Daoy (cell line): ENCODE measurements at regions not wholly inside any gene's neighbourhood (a gene's known extent, or its start where the extent isn't known, plus 50 kb on each side); places are given as distances from the start of the nearest gene placed in this dataset.

ENCODE experiments used
- DNase-seq: peaks from one replicate; pipeline ENCODE4 v3.0.0-alpha.2; 2015; ENCODE audit warnings: low read depth

DNA sequence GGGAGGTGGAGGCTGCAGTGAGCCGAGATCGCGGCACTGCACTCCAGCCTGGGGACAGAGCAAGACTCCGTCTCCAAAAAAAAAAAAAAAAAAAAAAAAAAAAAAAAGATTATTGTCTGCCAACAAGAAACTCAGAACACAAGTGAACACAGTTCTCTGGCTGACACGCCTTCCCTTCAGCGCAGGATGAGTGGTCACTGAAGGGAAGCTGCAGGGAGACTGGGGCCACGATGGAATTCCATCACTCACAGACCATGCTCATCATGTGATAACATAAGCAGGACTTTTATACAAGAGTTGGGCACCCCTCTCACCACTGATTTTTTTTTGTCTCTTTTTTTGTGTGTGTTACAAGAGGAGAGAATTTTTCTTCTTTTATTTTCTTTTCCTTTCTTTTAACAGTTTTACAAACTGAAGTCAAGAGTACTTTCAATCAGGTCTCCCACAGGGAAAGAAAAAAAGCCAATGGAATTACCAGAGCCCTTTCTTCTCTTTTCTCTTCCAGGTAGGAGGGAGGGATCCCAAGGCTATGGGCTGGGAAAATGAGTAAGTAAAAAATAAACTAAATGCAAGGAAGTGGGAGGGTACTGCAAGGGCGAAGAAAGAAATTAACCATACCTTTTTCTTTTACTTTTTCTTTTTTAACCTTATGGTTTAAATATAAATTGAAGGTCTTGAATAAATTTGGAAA is 435.6 kb downstream of the GPM6A start:
- DNase-seq: peak; percentile 51

DNA sequence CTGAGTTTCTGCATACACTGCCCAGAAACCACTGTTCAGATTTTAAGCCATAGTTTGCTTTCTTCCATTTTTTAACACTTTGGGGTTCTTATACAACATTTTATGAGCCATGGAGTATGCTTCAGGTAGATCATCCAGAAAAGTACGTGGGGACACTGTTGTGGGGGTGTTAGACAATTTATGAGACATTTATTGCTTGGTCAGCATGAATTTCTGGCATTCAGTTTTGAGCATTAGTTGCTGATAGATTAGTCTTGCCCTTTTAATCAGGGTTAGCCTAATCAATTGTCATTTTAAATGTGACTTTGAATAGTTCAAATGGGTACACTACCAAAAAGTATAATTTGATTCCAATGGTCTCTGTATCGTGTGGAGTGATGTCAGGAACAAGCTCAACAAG is 434.9 kb downstream of the GPM6A start:
- no peak for DNase-seq

DNA sequence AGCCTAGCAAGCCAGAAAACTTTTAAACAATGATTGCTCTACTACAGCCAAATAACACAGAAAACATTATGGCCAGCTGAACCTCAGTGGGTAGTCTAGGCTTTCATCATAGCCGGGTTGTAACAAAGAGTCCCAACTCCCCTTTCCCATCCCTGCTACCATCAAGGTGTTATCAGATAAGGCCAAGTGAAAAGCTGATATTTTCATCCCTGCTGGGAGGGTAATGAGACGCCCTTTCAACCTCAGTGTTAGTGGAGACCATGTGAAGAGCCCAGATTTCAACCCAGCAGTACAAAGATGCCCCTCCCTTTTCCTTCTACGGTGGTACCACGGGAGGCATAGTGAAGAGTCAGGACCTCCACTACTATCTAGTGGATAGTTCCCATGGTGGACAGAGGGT is 433.7 kb downstream of the GPM6A start:
- DNase-seq: no peak

DNA sequence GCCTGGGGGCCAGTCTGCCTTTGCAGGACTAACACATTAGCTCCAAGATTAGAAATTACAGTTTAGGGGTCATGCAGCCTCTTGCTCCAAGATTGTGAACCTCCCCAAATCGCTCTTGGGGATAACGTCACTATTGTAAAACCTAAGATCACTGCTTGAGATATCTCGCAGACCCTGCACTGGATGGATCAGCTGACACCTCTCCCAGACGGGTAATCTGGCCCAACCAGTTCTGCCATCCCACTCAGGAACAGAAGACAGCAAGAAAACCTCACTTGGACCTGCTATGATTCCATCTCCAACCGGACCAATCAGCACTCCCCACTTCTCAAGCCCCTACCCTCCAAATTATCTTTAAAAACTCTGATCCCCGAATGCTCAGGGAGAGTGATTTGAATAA is 431.2 kb downstream of the GPM6A start:
- DNase-seq: no peak

DNA sequence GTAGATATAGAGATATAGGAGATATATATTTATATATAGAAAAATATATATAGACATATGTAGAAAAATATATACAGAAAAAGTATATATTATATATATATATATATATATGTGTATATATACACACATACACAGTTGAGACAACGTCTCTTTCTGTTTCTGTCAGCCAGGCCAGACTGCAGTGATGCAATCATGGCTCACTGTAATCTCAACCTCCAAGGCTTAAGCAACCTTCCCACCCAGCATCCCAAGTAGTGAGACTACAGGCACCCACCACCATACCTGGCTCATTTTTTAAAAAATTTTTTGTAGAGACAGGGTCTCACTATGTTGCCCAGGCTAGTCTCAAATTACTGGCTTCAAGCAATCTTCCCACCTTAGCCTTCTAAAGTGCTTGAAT is 426.3 kb downstream of the GPM6A start:
- DNase-seq: no peak

DNA sequence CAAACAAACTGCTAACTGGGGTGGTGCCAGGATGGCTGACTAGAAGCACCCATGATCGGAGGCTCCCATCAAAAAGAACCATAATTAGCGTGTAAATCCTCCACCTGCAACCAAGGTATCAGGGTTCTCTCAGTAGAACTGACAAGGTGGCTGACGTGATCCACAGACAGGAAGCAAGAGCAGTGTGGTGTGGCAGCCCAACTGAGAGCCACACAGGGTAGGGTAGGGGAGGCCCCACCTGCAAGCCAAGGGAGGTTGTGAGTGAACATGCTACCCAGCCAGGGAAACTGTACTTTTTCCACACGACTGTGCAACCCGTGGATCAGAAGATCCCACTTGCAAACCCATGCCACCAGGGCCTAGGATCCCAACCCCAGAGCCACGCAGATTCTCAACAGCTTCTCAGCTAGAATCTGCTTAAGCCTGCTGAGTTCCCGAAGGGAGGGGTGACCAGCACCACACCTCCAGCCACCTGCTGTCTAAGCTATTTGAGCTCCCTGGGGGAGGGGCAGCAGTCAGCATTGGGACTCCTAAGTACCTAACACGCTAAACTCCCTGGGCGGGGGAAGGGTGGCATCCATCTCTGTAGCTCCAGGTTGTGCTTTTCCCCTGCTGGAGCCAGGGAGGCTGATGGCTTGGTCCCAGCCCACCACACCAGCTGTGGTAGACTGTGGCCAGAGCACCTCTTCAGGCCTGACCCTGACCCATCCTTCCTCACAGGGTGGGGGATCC is 425.1 kb downstream of the GPM6A start:
- no peak for DNase-seq

DNA sequence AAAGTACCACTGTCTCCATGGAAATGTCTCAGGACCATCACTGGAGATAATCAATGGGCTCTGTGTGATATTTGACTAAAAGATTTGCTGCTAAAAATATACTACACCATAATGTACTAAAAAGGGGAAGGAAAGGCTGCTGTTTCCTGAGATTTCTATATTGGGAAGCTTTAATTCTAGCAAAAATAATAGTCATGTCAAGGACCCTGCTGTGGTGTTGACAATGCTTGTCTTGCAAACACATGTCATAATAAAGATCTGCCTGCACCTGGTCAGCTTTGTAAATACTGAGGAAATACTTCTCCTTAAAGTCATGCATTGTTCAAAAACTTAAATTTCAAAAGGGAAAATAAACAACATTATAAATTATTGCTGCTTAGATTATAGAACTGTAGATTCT is 417.9 kb downstream of the GPM6A start:
- DNase-seq: no peak

DNA sequence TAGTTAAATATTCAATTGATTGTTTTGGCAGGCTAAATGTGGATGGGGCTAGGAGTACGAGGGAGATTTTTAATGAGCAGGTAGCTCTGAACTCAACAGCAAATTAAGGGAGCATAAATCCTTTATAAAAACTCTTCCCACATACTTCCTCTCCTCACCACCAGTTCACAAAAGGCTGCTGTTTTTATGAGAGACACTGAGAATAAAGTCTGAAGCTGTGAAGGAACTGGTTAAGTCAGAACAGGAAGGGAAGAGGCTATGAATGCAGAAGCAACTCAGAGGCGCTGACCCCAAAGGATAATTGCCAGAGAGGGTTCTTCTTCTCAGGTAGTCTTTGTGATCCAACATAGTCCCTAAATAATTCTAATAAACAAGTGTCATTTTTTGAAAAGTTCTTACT is 406.1 kb downstream of the GPM6A start:
- no peak for DNase-seq

DNA sequence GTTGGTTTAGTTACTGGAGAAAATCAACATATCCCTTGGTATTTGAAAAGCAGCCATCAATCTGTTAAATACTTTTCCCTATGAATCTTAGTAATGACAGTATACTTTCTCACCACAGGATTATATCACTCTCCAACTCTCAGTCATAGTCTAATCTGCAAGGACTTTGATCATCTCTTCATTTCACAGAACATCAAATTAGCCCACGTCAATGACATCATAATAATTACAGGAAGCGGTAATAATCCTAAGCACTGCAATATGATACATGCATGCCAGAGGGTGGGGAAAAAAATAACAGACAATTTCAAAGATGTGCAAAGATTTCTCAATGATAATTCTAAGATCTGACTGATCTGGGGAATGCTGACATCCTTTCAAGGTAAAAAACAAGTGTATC is 404.1 kb downstream of the GPM6A start:
- no peak for DNase-seq

DNA sequence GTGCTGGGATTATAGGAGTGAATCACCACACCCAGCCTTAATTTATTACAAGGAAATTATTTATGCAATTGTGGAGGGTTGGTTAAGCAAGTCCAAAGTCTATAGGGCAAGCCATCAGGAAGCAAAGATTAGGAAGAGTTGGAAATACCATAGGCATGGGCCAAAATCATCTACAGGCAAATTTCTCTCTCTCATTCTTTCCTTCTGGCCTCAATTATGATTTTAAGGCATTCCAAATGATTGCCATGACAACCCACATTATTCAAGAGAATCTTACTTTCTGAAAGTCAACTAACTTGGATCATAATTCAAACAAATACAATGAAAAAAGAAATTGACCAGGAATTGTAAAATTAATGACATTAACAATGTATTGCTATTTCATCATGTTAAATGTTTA is 400.8 kb downstream of the GPM6A start:
- DNase-seq: no peak

DNA sequence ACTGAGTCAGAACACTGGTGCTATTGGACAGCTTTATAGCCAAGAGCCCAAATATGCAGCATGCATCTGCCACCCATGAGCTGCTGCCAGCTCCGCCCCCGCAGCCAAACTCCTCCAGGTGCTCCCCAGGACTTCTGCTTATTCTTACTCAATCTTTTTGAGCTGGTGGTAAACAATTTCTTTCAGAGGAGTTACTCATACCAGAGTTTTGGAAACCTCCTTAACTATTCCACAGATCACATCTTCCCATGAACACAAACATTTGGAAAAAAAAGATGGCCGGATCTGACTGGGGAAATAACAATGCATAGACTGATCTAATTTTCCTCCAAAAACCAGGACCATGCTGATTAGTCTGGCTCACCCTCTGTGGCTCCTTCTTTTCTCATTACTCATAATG is 399.9 kb downstream of the GPM6A start:
- peak; percentile 36 for DNase-seq

DNA sequence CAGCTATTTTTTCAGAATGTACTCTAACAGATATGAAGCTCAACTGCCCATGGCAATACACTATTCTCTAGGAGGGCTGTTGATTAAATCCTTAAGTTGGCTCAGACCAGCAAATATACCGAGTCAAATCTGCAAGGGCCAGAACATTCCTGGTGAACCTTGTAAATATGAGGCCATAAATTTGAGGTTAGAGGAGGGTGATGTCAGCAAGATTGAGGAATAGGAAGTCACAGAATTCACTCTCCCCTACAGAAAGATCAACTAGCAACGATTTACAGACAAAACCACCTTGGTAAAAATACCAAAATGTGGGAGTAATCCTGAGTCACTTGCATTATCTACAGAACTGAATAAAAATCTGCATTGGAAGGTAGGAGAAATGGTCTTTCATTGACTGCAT is 399.3 kb downstream of the GPM6A start:
- peak; percentile 52 for DNase-seq

DNA sequence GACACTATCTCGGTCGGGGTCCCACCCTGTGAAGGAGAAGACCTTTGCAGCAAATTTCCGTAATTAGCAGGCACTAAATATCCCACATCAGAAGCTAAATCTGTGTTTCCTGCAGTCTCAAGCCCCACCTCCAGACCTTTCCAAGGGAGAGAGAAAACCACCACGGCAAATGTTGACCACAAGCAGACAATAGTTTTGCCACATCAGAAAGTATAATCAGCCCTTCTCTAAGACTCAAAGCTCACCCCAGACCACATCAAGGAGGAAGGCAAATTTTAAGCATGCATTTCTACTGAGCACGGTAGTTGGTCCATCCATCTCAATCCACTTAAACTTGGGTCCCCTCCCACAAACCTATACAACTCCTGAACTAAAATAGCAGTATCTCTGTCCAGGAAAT is 398.5 kb downstream of the GPM6A start:
- peak; percentile 64 for DNase-seq

DNA sequence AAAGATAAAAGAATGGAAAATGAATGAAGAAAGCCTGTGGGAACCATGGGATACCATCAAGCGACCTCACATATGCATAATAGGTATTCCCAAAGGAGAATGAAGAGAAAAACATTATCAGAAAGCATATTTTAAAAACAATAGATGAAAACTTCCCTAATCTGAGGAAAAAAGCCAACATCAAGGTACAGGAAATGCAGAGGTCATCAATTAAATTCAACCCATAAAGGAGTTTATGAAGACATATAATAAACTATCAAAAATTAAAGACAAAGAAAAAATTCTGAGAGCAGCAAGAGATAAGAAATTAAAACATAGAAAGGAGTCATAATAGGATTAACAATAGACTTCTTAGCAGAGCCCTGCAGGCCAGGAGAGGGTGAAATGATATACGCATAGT is 397.5 kb downstream of the GPM6A start:
- no peak for DNase-seq

DNA sequence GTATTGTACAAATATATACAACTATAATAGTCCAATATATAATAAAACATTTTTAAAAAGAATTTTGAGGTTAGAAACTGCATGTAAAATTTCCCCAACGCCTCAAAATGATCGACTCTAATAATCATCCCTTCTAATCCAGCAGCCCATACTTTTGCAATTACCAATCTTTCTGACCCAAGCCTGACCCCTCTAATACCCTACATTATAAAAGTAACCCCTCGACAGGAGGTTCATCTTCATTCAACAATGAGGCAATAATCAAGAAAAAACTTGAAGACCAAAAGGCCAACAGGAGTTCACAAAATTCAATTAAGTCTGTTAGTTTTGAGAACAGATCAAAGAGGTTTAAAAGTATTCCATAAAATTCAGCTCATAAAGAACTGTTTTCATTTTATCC is 393.5 kb downstream of the GPM6A start:
- no peak for DNase-seq

DNA sequence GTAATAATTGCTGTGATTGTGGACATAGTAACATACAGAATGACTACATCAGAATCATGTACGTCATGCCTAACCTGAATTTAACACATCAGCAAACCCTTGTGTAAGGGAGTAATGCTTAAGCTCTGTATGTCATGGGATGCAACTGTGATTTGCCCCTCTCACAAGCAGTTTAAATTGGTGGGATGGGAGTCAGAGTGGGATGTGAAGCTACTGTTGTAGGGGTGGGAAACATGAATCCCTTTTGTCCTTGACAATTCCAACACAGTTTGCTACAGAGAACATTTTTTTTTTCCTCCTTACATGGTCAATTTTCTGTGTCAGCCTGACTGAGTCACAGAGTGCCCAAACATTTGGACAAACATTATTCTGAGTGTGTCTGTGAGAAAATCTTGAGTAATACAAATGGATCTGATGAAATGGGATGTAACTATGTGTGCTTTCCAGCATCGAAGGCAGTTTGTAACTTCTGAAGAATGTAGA is 392.8 kb downstream of the GPM6A start:
- DNase-seq: peak; percentile 67

DNA sequence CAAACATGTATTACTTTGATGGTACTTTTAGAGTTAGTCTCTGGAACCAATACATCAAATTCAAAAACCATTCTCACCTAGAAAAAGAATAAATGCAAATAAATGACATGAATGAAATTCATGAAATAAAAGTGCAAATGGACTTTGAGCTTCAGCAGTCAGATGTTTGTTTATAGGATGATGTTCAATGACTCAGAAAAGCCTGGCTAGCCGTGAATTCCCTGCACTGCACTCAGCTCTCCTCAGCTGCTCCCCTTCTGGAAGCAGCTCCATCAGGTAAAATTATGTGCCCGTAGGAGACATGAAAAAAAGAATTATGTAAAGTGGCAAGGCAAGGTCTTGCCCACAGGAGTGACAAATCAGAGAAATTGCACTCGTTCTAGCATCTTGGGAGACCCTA is 390.6 kb downstream of the GPM6A start:
- no peak for DNase-seq

DNA sequence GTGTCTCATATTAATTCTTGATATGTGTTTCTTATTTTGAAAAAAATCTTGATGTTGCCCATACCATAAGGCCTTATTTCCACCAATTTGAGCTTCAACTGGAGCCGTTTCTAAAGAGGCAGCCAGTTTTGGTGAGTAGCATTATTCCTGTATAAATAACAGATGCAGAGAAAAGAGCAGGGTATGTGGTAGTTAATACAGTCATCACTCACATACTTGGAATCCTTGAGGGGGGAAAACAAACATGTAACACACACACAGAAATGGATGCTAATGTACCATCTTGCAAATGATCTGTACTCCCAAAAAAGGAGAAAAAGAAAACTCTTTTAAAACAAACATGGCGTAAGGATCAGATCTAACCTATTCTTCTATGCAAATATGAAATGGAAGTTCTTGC is 389.7 kb downstream of the GPM6A start:
- no peak for DNase-seq

DNA sequence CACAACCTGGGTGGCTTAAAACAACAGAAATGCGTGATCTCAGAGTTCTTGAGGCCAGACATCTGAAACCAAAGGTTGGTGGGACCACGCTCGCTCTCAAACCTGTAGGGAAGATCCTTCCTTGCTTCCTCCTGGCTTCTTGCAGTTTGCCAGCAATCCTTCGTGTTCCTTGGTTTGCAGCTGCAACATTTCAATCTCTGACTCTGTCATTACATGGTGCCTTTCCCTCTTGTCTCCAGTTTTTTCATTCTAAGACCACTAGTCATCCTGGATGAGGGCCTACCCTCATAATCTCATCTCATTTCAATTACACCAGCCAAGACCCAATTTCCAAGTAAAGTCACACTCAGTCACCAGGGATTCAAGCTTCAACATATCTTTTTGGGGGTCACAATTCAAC is 388.0 kb downstream of the GPM6A start:
- DNase-seq: no peak

DNA sequence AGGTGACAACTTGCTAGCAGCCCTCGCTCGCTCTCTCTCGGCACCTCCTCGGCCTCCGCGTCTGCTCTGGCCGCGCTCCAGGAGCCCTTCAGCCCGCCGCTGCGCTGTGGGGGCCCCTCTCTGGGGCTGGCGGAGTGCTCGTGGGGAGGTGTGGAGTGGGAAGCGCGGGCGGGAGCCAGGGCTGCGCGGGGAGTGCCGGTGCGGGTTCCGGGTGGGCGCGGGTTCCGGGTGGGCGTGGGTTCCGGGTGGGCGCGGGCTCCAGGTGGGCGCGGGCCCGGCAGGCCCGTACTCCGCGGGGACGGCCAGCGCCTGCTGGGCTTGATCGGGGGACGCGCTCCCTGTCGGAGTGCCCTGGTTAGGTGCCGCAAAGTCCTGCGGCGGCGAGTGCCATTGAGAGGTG is 384.3 kb downstream of the GPM6A start:
- DNase-seq: peak; percentile 41

DNA sequence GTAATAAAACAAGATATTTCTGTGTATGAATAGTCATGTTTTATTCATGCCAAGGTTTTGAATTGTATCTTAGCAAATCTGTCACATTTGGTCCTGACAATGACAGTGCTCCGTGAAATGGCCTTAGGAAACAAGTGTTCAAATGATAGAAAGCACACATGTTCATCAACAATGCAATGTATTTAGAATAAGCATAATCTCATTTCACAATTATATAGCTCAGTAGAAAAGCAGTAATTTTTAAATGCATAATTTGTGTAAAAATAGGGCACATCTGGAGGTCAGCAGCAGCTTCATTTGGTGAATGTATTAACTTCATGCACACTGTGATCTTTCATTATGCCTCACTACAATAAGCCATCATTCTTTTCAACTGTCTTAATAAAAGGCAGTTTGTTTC is 380.4 kb downstream of the GPM6A start:
- DNase-seq: no peak

DNA sequence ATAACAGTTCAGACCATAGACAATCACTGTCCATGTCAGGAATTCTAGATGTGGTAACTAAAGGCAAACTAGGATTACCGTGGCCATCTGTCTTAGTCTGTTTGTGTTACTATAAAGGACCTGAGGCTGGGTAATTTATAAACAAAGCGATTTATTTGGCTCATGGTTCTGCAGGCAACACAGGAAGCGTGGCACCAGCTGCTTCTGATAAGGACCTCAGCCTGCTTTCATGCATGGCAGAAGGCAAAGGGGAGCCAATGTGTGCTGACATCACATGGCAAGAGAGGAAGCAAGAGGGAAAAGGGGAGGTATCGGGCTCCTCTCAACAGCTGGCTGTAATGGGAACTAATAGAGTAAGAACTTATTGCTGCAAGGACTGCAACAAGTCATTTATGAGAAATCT is 376.7 kb downstream of the GPM6A start:
- DNase-seq: no peak

DNA sequence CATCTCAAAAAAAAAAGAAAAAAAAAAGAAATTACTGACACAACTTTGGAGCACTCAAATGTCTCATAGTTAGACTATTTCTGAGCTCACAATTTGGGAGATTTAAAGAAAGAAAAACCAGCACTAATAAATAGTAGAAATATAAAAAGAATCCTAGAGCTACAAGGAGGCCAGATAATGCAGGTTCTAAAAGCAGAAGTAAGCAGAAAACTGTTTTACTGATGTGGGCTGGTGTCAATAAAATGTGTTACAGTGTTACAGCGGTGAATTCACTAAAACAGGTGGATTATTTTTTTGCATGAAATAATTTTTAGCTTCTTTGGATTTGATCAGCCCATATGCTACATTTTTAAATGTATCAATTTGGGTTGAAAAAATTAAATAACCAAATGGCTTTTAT is 375.9 kb downstream of the GPM6A start:
- DNase-seq: no peak

DNA sequence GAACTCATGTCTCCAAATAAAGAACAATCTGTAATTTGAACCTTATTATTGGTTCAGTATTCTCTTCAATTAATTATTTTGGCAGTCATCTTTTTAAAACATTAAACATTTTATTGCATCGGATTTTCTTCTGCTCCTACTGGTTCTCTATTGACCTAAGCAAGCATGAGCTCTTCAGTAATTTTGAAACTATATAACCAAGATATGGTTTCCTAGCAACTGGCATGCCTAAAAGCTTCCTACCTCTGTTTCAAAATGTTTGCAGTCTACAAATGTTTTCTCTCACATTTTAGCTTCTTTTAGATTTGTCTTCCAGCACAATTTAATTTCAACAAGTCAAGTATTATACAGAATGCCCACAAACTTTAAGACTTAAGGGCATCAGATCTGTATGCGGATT is 371.3 kb downstream of the GPM6A start:
- no peak for DNase-seq
